SH-SY5Y (cell line): ENCODE measurements at regions not wholly inside any gene's neighbourhood (a gene's known extent, or its start where the extent isn't known, plus 50 kb on each side); places are given as distances from the start of the nearest gene placed in this dataset.

ENCODE experiments used
- GATA2 ChIP-seq: IDR thresholded peaks from 2 replicates; pipeline ENCODE4 v1.6.1; 2011; ENCODE audit warnings: mild to moderate bottlenecking, low read depth, low read length
- GATA3 ChIP-seq: IDR thresholded peaks from 2 replicates; pipeline ENCODE4 v1.6.1; 2011; ENCODE audit warnings: low read depth, mild to moderate bottlenecking, low read length, moderate library complexity

DNA sequence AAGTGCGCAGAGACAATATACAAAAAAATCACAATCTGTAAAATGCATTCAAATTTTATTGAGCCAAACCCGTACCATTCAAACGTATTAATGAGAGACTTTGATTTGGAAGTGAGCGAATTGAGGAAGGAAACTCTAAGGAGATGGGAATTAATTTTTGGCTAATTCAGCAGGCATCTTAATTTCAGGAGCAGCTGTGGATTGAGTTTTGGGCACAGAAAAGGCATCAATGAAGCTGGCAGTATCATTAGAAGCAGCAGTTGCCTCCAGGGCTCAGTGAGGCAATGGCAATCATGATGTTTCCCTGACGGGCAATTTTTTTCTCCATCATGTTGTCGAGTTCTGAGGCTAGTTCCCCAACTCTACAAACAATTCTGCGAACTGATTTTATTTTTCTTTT lies 2041.6 kb downstream of the NCAM2 start:
- no peak for TF ChIP-seq GATA3
- TF ChIP-seq GATA2: no peak
